Fibroblast of skin of right biceps (primary cell): ENCODE measurements at regions not wholly inside any gene's neighbourhood (a gene's known extent, or its start where the extent isn't known, plus 50 kb on each side); places are given as distances from the start of the nearest gene placed in this dataset.

Experiments used
- DNase-seq: peaks from one replicate; pipeline ENCODE4 v3.0.0-alpha.2; 2013

DNA sequence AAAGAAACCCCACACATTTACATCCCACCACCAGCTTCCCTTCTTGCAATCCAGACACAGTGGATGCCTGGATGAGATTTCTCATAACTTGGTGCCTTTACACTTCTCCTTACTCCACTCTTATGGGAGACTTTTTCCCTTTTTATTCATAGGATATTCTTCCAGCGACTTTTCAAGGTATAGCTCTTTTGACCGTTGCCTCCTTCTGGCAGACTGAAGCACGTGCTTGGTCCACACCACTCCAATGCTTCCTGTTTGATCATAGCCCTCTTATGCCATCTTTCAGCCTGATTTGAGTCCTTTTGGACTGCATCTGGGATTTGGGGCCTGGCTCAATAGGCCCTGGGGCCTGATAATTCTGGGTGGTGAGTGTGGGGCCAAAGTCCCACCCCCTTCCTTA lies 87.7 kb downstream of the ERCC5 start:
- no peak for DNase-seq

DNA sequence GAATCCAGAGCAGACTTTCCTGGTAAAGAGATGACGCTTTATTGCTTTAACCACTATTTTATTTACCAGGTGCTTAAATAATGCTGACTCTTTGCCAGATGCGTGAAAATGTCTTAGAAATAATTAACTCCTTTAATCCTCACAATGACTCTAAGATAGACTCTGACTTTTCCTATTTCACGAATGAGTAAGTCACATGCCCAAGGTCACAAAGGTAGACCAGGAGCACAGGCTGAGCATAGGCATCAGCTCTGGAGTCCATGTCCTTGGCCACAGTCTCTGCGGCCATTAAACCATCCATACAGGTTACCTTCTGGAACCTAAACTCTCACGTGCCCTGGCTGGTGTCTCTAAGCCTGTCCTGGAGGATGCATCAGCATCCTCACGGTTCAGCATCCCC lies 87.3 kb downstream of the ERCC5 start:
- no peak for DNase-seq

DNA sequence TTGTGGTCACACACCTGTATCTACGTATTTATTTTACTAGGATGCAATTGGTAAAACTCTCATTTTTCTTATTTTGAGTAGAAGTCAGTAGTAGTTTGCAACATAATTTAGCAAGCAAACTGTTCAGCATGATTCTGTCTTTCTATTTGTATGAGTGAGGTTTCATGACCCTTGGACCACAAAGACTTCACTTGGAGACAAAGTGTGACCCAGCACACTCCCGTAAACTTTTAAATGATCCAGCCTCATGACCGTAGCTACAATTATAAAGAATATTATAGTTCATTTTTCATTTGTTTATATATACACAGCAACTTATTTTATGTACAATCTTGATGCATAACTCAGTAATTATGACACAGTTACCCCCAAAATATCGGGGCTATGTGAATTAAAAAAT lies 86.5 kb downstream of the ERCC5 start:
- DNase-seq, result no peak

- DNase-seq, result no peak
Measured at GRCh38 chr13:102930566-102930965, 84.7 kb downstream of the ERCC5 start.

- no peak for DNase-seq
Measured at GRCh38 chr13:102928941-102929675, 83.3 kb downstream of the ERCC5 start.
